Endodermal cell (in vitro differentiated cells): ENCODE measurements at regions not wholly inside any gene's neighbourhood (a gene's known extent, or its start where the extent isn't known, plus 50 kb on each side); places are given as distances from the start of the nearest gene placed in this dataset.

Source experiments
- DNase-seq: peaks from one replicate; pipeline ENCODE4 v3.0.0-alpha.2; 2017
- H3K27ac ChIP-seq: 2 replicates; pipeline ENCODE4 v1.5.1; 2013; ENCODE audit warnings: mild to moderate bottlenecking, low read depth, low read length, moderate library complexity
- H3K27me3 ChIP-seq: 2 replicates; pipeline ENCODE4 v1.6.1; 2013; ENCODE audit warnings: mild to moderate bottlenecking, low read length, moderate library complexity; ENCODE audit not compliant: insufficient read depth, control insufficient read depth, poor library complexity, severe bottlenecking
- H3K36me3 ChIP-seq: 2 replicates; pipeline ENCODE4 v1.7.0; 2013; ENCODE audit warnings: mild to moderate bottlenecking, low read length, moderate library complexity; ENCODE audit not compliant: control insufficient read depth, insufficient read depth
- H3K4me1 ChIP-seq: one replicate; pipeline ENCODE4 v1.7.0; 2013; ENCODE audit warnings: low read length; ENCODE audit not compliant: control insufficient read depth, insufficient read depth
- H3K4me3 ChIP-seq: 2 replicates; pipeline ENCODE4 v1.5.1; 2013; ENCODE audit warnings: mild to moderate bottlenecking, low read length, moderate library complexity
- H3K9ac ChIP-seq: 2 replicates; pipeline ENCODE4 v1.6.1; 2013; ENCODE audit warnings: mild to moderate bottlenecking, low read length, moderate library complexity; ENCODE audit not compliant: poor library complexity, severe bottlenecking; ENCODE audit errors: extremely low read depth
- H3K9me3 ChIP-seq: 2 replicates; pipeline ENCODE4 v1.6.1; 2013; ENCODE audit warnings: mild to moderate bottlenecking, low read length, moderate library complexity; ENCODE audit not compliant: control insufficient read depth
- H3K27ac Mint-ChIP-seq: 2 replicates; pipeline ENCODE4 v1.8.0; 2020; ENCODE audit warnings: mixed read lengths
- H3K27me3 Mint-ChIP-seq: 2 replicates; pipeline ENCODE4 v1.8.0; 2021; ENCODE audit warnings: mild to moderate bottlenecking, mixed read lengths; ENCODE audit not compliant: insufficient read depth
- H3K36me3 Mint-ChIP-seq: 2 replicates; pipeline ENCODE4 v1.8.0; 2020; ENCODE audit warnings: low read depth, mixed read lengths
- H3K4me1 Mint-ChIP-seq: 2 replicates; pipeline ENCODE4 v1.8.0; 2020; ENCODE audit warnings: mixed read lengths
- H3K4me3 Mint-ChIP-seq: 2 replicates; pipeline ENCODE4 v1.8.0; 2020; ENCODE audit warnings: mild to moderate bottlenecking, moderate library complexity, mixed read lengths
- H3K9me3 Mint-ChIP-seq: 2 replicates; pipeline ENCODE4 v1.8.0; 2020; ENCODE audit warnings: mild to moderate bottlenecking, mixed read lengths
- WGBS, 2 experiments: methylation state at CpG; one replicate each; pipeline versions ENCODE4 v1.1.5 to v1.1.7; 2013; ENCODE audit warnings: missing lambda C conversion rate in 2 of 2, mixed read lengths in 1 of 2; ENCODE audit not compliant: insufficient coverage in 1 of 2, insufficient read length in 1 of 2; 5-methylcytosine and 5-hydroxymethylcytosine counted together
- TF ChIP-seq, protein P1 (sequence below): fragments of 200-600 bp; sonication (generic); conservative IDR thresholded peaks from 2 replicates; pipeline ENCODE4 v1.5.0; 2021; ENCODE audit warnings: antibody characterized with exemption, mild to moderate bottlenecking

DNA sequence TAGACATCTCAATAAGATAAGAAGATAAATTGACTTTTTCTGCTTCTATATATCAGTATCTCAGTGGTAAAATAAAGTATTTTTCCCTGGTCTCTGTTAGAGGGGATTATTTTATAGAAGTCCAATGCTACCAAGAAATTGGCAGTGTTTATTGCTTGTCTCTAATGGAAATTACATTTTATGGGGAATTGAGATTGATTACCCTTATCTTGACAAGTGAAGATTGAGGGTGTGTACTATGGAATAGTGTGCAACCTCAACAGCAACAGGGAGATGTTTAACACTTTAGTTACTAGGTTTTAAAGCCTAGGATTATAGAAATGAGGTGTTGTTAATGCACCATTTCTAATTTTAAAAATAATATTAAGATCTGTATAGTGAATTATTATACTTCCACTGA lies 154.8 kb upstream of the ROBO1 start:
- H3K4me1 Mint-ChIP-seq, result peaks cover 2% of the 10 kb centered on the region
- H3K27ac Mint-ChIP-seq, result no peak overlapping the region
- H3K9me3 ChIP-seq, result no peaks in the 10 kb centered on the region
- H3K36me3 ChIP-seq, result no peaks in the 10 kb centered on the region
- H3K4me1 ChIP-seq, result no peaks in the 10 kb centered on the region
- no peak overlapping the region for H3K4me3 ChIP-seq
- H3K36me3 Mint-ChIP-seq, result no peaks in the 10 kb centered on the region
- H3K9me3 Mint-ChIP-seq, result no peaks in the 10 kb centered on the region
- DNase-seq, result no peak
- no peaks in the 10 kb centered on the region for H3K27me3 Mint-ChIP-seq
- H3K4me3 Mint-ChIP-seq, result no peak overlapping the region
- H3K27me3 ChIP-seq, result no peaks in the 10 kb centered on the region
- TF ChIP-seq, protein P1, sequence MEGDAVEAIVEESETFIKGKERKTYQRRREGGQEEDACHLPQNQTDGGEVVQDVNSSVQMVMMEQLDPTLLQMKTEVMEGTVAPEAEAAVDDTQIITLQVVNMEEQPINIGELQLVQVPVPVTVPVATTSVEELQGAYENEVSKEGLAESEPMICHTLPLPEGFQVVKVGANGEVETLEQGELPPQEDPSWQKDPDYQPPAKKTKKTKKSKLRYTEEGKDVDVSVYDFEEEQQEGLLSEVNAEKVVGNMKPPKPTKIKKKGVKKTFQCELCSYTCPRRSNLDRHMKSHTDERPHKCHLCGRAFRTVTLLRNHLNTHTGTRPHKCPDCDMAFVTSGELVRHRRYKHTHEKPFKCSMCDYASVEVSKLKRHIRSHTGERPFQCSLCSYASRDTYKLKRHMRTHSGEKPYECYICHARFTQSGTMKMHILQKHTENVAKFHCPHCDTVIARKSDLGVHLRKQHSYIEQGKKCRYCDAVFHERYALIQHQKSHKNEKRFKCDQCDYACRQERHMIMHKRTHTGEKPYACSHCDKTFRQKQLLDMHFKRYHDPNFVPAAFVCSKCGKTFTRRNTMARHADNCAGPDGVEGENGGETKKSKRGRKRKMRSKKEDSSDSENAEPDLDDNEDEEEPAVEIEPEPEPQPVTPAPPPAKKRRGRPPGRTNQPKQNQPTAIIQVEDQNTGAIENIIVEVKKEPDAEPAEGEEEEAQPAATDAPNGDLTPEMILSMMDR, result no peak
- H3K9ac ChIP-seq, result no peak overlapping the region
- no peak overlapping the region for H3K27ac ChIP-seq

DNA sequence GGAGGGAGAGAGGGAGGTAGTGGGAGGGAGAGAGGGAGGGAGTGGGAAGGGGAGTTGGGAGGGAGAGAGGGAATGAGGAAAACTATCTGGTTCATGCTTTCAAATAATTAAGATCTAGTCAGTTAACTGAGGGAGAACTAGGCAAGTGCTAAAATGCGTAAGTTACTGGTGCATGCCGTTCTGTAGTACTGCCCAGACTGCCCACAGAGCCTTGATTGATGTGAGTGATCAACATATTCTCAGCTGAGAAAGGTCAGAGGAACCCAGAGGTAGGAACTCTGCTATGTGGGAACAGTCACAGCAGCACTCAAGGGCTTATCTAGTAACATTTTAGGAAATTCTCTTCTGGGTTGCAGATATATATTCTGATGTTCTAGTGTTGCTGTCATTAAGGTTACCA lies 149.8 kb upstream of the ROBO1 start:
- Histone ChIP-seq H3K4me3 (no peak overlapping the region), H3K9me3 (no peaks in the 10 kb centered on the region), H3K4me1 (no peaks in the 10 kb centered on the region), H3K27me3 (no peaks in the 10 kb centered on the region), H3K36me3 (no peaks in the 10 kb centered on the region), H3K9ac (no peak overlapping the region), H3K27ac (no peak overlapping the region)
- Mint-ChIP-seq H3K27me3 (no peaks in the 10 kb centered on the region), H3K4me1 (no peaks in the 10 kb centered on the region), H3K4me3 (no peak overlapping the region), H3K9me3 (no peaks in the 10 kb centered on the region), H3K27ac (no peak overlapping the region), H3K36me3 (no peaks in the 10 kb centered on the region)
- DNase-seq, result no peak
- 14 to 47% methylated on average over 1 to 2 of the region's 2 CpGs for WGBS, 2 experiments
- TF ChIP-seq, protein P1, result no peak

DNA sequence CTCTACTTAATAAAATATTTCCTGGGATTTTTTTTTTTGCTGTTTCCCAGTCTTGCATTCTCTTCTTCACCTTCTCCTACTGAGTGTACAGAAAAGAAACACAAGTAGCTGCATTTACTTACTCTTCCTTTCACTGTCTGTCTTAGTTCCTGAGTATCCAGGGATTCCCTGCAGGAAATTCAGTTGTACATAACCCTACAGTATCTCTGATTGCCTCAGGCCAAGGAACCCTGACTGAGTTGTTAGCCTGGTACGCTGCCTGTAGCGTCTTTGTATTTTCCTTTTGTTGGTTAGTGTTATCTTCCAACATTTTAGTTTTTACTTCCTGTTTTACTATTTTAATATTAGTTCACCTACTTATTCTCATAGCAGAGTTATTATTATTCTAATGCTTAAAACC lies 142.5 kb upstream of the ROBO1 start:
- H3K27ac Mint-ChIP-seq, result no peak overlapping the region
- H3K9me3 ChIP-seq, result no peaks in the 10 kb centered on the region
- H3K4me1 ChIP-seq, result no peaks in the 10 kb centered on the region
- DNase-seq, result no peak
- H3K36me3 Mint-ChIP-seq, result no peaks in the 10 kb centered on the region
- H3K36me3 ChIP-seq, result no peaks in the 10 kb centered on the region
- H3K27me3 Mint-ChIP-seq, result no peaks in the 10 kb centered on the region
- H3K9ac ChIP-seq, result no peak overlapping the region
- WGBS, 2 experiments, result 0% methylated on average over 1 of the region's 2 CpGs; no CpG with 5 or more reads in 1 of the 2 experiments
- H3K4me1 Mint-ChIP-seq, result no peaks in the 10 kb centered on the region
- H3K27ac ChIP-seq, result peak overlapping the region; percentile 12
- no peaks in the 10 kb centered on the region for H3K9me3 Mint-ChIP-seq
- H3K4me3 Mint-ChIP-seq, result no peak overlapping the region
- no peaks in the 10 kb centered on the region for H3K27me3 ChIP-seq
- TF ChIP-seq, protein P1, result no peak
- H3K4me3 ChIP-seq, result no peak overlapping the region
